Ovary (tissue), 3 donors: ENCODE measurements at regions not wholly inside any gene's neighbourhood (a gene's known extent, or its start where the extent isn't known, plus 50 kb on each side); places are given as distances from the start of the nearest gene placed in this dataset.

Experiments
- EP300 ChIP-seq: sonication (generic); formaldehyde crosslinking; IDR thresholded peaks from one replicate; pipeline ENCODE4 v1.6.1; 2017; ENCODE audit warnings: antibody characterized with exemption
- POLR2A ChIP-seq: fragments of 450-650 bp; IDR thresholded peaks from one replicate; pipeline ENCODE4 v1.6.1; 2017; ENCODE audit warnings: antibody characterized with exemption, mild to moderate bottlenecking, moderate library complexity
- TF ChIP-seq, protein P1 (sequence below), 3 donors: fragments of 450-650 bp in 2 of 3; fragments of 200-600 bp in 1 of 3; IDR thresholded peaks; one replicate each; pipeline versions ENCODE4 v1.5.1 to v1.8.0; 2016 to 2022; ENCODE audit warnings: antibody characterized with exemption in 3 of 3, mild to moderate bottlenecking in 1 of 3
- donor health status: DM: no; HTN: no; CAD: no.

DNA sequence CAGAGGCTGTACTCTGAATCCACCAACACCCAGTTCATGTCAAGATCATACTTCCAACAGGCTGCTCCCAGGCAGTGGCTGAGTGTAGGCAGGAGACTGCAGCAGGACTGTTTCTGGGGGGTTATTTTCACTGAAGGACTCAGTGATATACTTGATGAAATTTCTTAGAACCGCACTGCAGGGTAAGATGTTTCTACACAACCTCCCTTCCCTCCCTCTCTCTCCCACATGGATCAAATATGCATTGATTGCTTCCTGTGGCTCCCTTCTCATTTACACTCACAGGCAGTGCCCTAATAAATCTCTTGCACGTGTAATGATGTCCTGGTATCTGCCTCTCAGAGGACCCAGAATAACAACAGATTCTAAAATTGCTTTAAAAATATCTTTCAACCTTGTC lies 251.3 kb upstream of the CCDC179 start:
- TF ChIP-seq, protein P1, sequence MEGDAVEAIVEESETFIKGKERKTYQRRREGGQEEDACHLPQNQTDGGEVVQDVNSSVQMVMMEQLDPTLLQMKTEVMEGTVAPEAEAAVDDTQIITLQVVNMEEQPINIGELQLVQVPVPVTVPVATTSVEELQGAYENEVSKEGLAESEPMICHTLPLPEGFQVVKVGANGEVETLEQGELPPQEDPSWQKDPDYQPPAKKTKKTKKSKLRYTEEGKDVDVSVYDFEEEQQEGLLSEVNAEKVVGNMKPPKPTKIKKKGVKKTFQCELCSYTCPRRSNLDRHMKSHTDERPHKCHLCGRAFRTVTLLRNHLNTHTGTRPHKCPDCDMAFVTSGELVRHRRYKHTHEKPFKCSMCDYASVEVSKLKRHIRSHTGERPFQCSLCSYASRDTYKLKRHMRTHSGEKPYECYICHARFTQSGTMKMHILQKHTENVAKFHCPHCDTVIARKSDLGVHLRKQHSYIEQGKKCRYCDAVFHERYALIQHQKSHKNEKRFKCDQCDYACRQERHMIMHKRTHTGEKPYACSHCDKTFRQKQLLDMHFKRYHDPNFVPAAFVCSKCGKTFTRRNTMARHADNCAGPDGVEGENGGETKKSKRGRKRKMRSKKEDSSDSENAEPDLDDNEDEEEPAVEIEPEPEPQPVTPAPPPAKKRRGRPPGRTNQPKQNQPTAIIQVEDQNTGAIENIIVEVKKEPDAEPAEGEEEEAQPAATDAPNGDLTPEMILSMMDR (IDR thresholded peaks at IDR 0.05): no peak
- no peak for TF ChIP-seq EP300
- TF ChIP-seq POLR2A: no peak
